ENCODE measurements at regions not wholly inside any gene's neighbourhood (a gene's known extent, or its start where the extent isn't known, plus 50 kb on each side); places are given as distances from the start of the nearest gene placed in this dataset.

DNA sequence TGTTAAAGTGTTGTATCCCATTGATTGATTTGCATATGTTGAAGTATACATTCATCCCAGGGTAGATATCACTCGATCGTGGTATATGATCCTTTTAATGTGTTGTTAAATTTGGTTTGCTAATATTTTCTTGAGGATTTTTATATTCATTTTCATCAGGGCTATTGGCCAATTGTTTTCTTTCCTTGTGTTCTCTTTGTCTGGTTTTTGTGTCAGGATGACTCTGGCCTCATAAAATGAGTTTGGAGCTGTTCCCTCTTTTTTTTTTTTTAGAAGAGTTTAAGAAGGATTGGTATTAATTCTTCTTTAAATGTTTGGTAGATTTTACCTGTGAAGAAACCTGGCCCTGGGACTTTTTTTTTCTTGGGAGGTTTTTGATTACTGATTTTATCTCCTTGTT lies 303.5 kb upstream of the RTL1 start:
- CTCF ChIA-PET, result no interaction called here
- no TSS peak for BruUV-seq (replicated peaks)

DNA sequence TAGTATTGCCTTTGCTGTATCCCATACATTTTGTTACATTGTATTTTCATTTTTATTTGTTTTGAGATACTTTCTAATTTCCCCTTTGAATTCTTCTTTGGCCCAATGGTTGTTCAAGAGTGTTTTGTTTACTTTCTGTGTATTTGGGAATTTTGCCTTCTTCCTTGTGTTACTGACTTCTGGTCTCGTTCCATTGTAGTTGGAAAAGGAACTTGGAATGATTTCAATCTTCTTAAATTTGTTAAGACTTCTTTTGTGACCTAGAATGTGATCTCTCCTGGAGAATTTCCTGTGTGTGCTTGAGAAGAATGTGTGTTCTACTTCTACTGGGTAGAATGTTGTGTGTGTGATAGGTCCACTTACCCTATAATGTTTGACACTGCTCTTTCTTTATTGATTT lies 304.4 kb upstream of the RTL1 start:
- intact Hi-C loops (cut with micrococcal nuclease; ENCODE audit: unreplicated experiment) (no loop called here), in situ Hi-C loops (cut with HindIII; ENCODE audit: low pct_unique_long_range_greater_than_20kb, low sequenced_read_pairs) (no loop called here)
- ATAC-seq (no peak), DNase-seq (ENCODE audit: low read depth, low spot score) (no peak)
- ChIA-PET POLR2A (no interaction called here), CTCF (no interaction called here)
- Histone ChIP-seq H3K36me3 (ENCODE audit: control insufficient read depth, insufficient read depth, low read length) (no peaks in the 10 kb centered on the region), H3K4me3 (ENCODE audit: low read depth in 2 of 2, low read length in 2 of 2) (no peak overlapping the region), H3K4me1 (ENCODE audit: control insufficient read depth, insufficient read depth, low read length) (no peaks in the 10 kb centered on the region), H3K9me3 (ENCODE audit: control insufficient read depth, insufficient read depth, low read depth, low read length) (peaks cover 10% of the 10 kb centered on the region; the same call in 1 of the 2 replicates), H3K27me3 (ENCODE audit: control insufficient read depth, insufficient read depth, low read length) (no peaks in the 10 kb centered on the region), H3K27ac (ENCODE audit: low read length) (no peak overlapping the region)
- TF ChIP-seq, protein P1, sequence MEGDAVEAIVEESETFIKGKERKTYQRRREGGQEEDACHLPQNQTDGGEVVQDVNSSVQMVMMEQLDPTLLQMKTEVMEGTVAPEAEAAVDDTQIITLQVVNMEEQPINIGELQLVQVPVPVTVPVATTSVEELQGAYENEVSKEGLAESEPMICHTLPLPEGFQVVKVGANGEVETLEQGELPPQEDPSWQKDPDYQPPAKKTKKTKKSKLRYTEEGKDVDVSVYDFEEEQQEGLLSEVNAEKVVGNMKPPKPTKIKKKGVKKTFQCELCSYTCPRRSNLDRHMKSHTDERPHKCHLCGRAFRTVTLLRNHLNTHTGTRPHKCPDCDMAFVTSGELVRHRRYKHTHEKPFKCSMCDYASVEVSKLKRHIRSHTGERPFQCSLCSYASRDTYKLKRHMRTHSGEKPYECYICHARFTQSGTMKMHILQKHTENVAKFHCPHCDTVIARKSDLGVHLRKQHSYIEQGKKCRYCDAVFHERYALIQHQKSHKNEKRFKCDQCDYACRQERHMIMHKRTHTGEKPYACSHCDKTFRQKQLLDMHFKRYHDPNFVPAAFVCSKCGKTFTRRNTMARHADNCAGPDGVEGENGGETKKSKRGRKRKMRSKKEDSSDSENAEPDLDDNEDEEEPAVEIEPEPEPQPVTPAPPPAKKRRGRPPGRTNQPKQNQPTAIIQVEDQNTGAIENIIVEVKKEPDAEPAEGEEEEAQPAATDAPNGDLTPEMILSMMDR (IDR thresholded peaks at IDR 0.05), result no peak
- TF ChIP-seq POLR2AphosphoS5 (IDR thresholded peaks at IDR 0.05; ENCODE audit: low read depth, low read length) (no peak), TCF7L2 (IDR thresholded peaks at IDR 0.05; ENCODE audit: low read depth, low read length) (no peak), SIN3A (IDR thresholded peaks at IDR 0.05; ENCODE audit: borderline replicate concordance, insufficient read depth, low read depth, low read length) (no peak)
- no TSS peak for BruUV-seq (replicated peaks)

More for the DNA sequence above, 303.5 kb upstream of the RTL1 start:
- in situ Hi-C loops (cut with HindIII; ENCODE audit: low pct_unique_long_range_greater_than_20kb, low sequenced_read_pairs), result no loop called here
- Histone ChIP-seq H3K27me3 (ENCODE audit: control insufficient read depth, insufficient read depth, low read length) (no peaks in the 10 kb centered on the region), H3K4me1 (ENCODE audit: control insufficient read depth, insufficient read depth, low read length) (no peaks in the 10 kb centered on the region), H3K27ac (ENCODE audit: low read length) (no peak overlapping the region), H3K9me3 (ENCODE audit: control insufficient read depth, insufficient read depth, low read depth, low read length) (peaks cover 10% of the 10 kb centered on the region; the same call in 1 of the 2 replicates), H3K4me3 (ENCODE audit: low read depth in 2 of 2, low read length in 2 of 2) (no peak overlapping the region), H3K36me3 (ENCODE audit: control insufficient read depth, insufficient read depth, low read length) (no peaks in the 10 kb centered on the region)
- DNase-seq (ENCODE audit: low read depth, low spot score) (no peak), ATAC-seq (no peak)
- intact Hi-C loops (cut with micrococcal nuclease; ENCODE audit: unreplicated experiment), result no loop called here
- TF ChIP-seq, protein P2, sequence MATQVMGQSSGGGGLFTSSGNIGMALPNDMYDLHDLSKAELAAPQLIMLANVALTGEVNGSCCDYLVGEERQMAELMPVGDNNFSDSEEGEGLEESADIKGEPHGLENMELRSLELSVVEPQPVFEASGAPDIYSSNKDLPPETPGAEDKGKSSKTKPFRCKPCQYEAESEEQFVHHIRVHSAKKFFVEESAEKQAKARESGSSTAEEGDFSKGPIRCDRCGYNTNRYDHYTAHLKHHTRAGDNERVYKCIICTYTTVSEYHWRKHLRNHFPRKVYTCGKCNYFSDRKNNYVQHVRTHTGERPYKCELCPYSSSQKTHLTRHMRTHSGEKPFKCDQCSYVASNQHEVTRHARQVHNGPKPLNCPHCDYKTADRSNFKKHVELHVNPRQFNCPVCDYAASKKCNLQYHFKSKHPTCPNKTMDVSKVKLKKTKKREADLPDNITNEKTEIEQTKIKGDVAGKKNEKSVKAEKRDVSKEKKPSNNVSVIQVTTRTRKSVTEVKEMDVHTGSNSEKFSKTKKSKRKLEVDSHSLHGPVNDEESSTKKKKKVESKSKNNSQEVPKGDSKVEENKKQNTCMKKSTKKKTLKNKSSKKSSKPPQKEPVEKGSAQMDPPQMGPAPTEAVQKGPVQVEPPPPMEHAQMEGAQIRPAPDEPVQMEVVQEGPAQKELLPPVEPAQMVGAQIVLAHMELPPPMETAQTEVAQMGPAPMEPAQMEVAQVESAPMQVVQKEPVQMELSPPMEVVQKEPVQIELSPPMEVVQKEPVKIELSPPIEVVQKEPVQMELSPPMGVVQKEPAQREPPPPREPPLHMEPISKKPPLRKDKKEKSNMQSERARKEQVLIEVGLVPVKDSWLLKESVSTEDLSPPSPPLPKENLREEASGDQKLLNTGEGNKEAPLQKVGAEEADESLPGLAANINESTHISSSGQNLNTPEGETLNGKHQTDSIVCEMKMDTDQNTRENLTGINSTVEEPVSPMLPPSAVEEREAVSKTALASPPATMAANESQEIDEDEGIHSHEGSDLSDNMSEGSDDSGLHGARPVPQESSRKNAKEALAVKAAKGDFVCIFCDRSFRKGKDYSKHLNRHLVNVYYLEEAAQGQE (IDR thresholded peaks at IDR 0.05; ENCODE audit: insufficient read depth in 1 of 2, low read depth in 2 of 2, low read length in 1 of 2), result no peak
- TF ChIP-seq SIN3A (IDR thresholded peaks at IDR 0.05; ENCODE audit: borderline replicate concordance, insufficient read depth, low read depth, low read length) (no peak), TCF7L2 (IDR thresholded peaks at IDR 0.05; ENCODE audit: low read depth, low read length) (no peak), POLR2AphosphoS5 (IDR thresholded peaks at IDR 0.05; ENCODE audit: low read depth, low read length) (no peak)
- TF ChIP-seq, protein P1 (IDR thresholded peaks at IDR 0.05), result no peak
- POLR2A ChIA-PET, result interaction anchor here (0.5 kb wide), 1 partner anchor 479 kb away, joined by 3 read pairs; no protein-coding TSS in a partner anchor

All from Panc1 (cell line).